ENCODE measurements at regions not wholly inside any gene's neighbourhood (a gene's known extent, or its start where the extent isn't known, plus 50 kb on each side); places are given as distances from the start of the nearest gene placed in this dataset.

- TF ChIP-seq CTCF (IDR thresholded peaks at IDR 0.05; ENCODE audit: insufficient read depth, low read length, poor library complexity, severe bottlenecking) (no peak), EZH2phosphoT487 (conservative IDR thresholded peaks at IDR 0.05; ENCODE audit: low read length) (no peak)
These were observed 1055.3 kb downstream of the BRD1 start for GRCh38 chr22:48772286-48772907.
